ENCODE measurements at regions not wholly inside any gene's neighbourhood (a gene's known extent, or its start where the extent isn't known, plus 50 kb on each side); places are given as distances from the start of the nearest gene placed in this dataset.

DNA sequence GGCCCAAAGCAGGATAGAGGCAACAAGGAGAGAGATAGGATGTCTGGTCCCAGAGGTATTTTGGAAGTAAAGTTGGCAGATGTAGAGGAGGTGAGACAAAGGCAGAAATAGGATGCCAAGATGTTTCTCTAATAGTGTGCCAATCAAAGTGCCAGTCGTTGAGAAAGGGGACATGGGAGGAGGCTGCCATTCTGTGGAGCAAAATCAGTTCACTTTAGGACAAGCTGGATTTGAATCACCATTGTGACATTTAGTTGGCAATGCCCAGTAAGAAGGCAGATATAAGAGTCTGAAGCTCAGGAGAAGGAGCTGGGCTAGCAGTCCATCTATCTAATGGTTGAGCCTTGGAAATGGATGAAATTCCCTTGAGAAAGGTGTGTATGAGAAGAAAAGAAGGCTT lies 53.8 kb downstream of the ADRB2 start:
- intact Hi-C loops (cut with micrococcal nuclease) (no loop called here), in situ Hi-C loops (cut with MboI; ENCODE audit: low sequenced_read_pairs) (no loop called here), dilution Hi-C loops (cut with HindIII; ENCODE audit: low sequenced_read_pairs, unreplicated experiment) (no loop called here)
- Histone ChIP-seq H3K9me1 (ENCODE audit: insufficient read depth, low read length) (0 out of 2 replicates have a peak, but pooled peaks cover under 1% of the 10 kb centered on the region), H4K8ac (ENCODE audit: low read depth in 2 of 2, low read length in 2 of 2) (no peak overlapping the region), H3K4me3 (ENCODE audit: insufficient read depth, low read depth, low read length) (no peak overlapping the region), H3K23ac (ENCODE audit: low read depth, low read length) (no peak overlapping the region), H3K9me3 (ENCODE audit: control insufficient read depth, insufficient read depth, low read length) (no peaks in the 10 kb centered on the region), H2AFZ (replicated peaks; ENCODE audit: low read length, poor library complexity) (no peak overlapping the region), H2AK9ac (replicated peaks; ENCODE audit: low read depth, low read length, poor library complexity) (no peak overlapping the region), H3K27ac (ENCODE audit: insufficient read depth, low read length) (no peak overlapping the region), H2BK15ac (ENCODE audit: low read depth, low read length) (no peak overlapping the region), H3K79me1 (ENCODE audit: low read depth in 1 of 2, low read length in 2 of 2) (no peaks in the 10 kb centered on the region), H3K36me3 (ENCODE audit: control insufficient read depth, insufficient read depth, low read length) (no peaks in the 10 kb centered on the region), H3K14ac (replicated peaks; ENCODE audit: low read depth, low read length) (no peak overlapping the region), H3K56ac (ENCODE audit: extremely low read depth, insufficient read depth, low read length) (no peak overlapping the region), H2BK20ac (ENCODE audit: low read depth, low read length) (no peak overlapping the region), H2BK5ac (ENCODE audit: low read depth, low read length, poor library complexity, severe bottlenecking) (no peak overlapping the region), H4K5ac (ENCODE audit: low read depth, low read length) (no peak overlapping the region), H3K4me1 (ENCODE audit: control insufficient read depth, insufficient read depth, low read length) (no peaks in the 10 kb centered on the region), H3K18ac (ENCODE audit: low read depth, low read length) (no peak overlapping the region), H2BK120ac (ENCODE audit: low read depth, low read length) (no peak overlapping the region), H3K9ac (ENCODE audit: low read depth, low read length) (no peak overlapping the region), H3K27me3 (ENCODE audit: control insufficient read depth, insufficient read depth, low read length) (no peaks in the 10 kb centered on the region), H4K91ac (ENCODE audit: insufficient read depth, low read depth, low read length) (no peak overlapping the region), H4K20me1 (ENCODE audit: insufficient read depth, low read length) (no peaks in the 10 kb centered on the region), H2AK5ac (ENCODE audit: low read depth, low read length) (no peak overlapping the region), H3K4ac (ENCODE audit: low read depth, low read length) (no peak overlapping the region), H3K4me2 (ENCODE audit: low read depth, low read length) (no peak overlapping the region)
- ChIA-PET CTCF (no interaction called here), POLR2A (ENCODE audit: unreplicated experiment) (no interaction called here)
- no peak for DNase-seq
- ATAC-seq (ENCODE audit: low read depth) = no peak
- WGBS, 2 experiments (ENCODE audit: extremely low coverage in 2 of 2, insufficient read length in 1 of 2) = 86% methylated on average over 1 of the region's 1 CpG; no CpG with 5 or more reads in 1 of the 2 experiments
- BruUV-seq (replicated peaks) = no TSS peak
- TF ChIP-seq POLR2A (IDR thresholded peaks at IDR 0.05; ENCODE audit: low read depth, low read length) = no peak
- no peak for TF ChIP-seq MAZ (IDR thresholded peaks at IDR 0.05; ENCODE audit: borderline replicate concordance, low read depth, low read length)
- no peak for TF ChIP-seq SMC3 (IDR thresholded peaks at IDR 0.05; ENCODE audit: low read depth, low read length)
- TF ChIP-seq RAD21 (IDR thresholded peaks at IDR 0.05; ENCODE audit: low read length) = no peak
- TF ChIP-seq CEBPB (IDR thresholded peaks at IDR 0.05; ENCODE audit: low read depth, low read length) = no peak
- TF ChIP-seq FOS (IDR thresholded peaks at IDR 0.05; ENCODE audit: low read depth, low read length) = no peak
- TF ChIP-seq BHLHE40 (IDR thresholded peaks at IDR 0.05; ENCODE audit: low read depth, low read length) = no peak
- TF ChIP-seq, protein P1, sequence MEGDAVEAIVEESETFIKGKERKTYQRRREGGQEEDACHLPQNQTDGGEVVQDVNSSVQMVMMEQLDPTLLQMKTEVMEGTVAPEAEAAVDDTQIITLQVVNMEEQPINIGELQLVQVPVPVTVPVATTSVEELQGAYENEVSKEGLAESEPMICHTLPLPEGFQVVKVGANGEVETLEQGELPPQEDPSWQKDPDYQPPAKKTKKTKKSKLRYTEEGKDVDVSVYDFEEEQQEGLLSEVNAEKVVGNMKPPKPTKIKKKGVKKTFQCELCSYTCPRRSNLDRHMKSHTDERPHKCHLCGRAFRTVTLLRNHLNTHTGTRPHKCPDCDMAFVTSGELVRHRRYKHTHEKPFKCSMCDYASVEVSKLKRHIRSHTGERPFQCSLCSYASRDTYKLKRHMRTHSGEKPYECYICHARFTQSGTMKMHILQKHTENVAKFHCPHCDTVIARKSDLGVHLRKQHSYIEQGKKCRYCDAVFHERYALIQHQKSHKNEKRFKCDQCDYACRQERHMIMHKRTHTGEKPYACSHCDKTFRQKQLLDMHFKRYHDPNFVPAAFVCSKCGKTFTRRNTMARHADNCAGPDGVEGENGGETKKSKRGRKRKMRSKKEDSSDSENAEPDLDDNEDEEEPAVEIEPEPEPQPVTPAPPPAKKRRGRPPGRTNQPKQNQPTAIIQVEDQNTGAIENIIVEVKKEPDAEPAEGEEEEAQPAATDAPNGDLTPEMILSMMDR (conservative IDR thresholded peaks at IDR 0.05; ENCODE audit: low read depth, low read length) = no peak
- TF ChIP-seq, protein P2, sequence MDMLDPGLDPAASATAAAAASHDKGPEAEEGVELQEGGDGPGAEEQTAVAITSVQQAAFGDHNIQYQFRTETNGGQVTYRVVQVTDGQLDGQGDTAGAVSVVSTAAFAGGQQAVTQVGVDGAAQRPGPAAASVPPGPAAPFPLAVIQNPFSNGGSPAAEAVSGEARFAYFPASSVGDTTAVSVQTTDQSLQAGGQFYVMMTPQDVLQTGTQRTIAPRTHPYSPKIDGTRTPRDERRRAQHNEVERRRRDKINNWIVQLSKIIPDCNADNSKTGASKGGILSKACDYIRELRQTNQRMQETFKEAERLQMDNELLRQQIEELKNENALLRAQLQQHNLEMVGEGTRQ (IDR thresholded peaks at IDR 0.05; ENCODE audit: low read depth, low read length) = no peak
- no peak for TF ChIP-seq NFE2L2 (IDR thresholded peaks at IDR 0.05; ENCODE audit: low read depth, low read length)
- TF ChIP-seq RFX5 (IDR thresholded peaks at IDR 0.05; ENCODE audit: low read depth, low read length) = no peak
- TF ChIP-seq RCOR1 (IDR thresholded peaks at IDR 0.05; ENCODE audit: insufficient replicate concordance, low read length) = no peak
- TF ChIP-seq CHD1 (IDR thresholded peaks at IDR 0.05; ENCODE audit: low read depth, low read length) = no peak
- TF ChIP-seq MXI1 (IDR thresholded peaks at IDR 0.05; ENCODE audit: borderline replicate concordance, low read depth, low read length) = no peak
- TF ChIP-seq, protein P3, sequence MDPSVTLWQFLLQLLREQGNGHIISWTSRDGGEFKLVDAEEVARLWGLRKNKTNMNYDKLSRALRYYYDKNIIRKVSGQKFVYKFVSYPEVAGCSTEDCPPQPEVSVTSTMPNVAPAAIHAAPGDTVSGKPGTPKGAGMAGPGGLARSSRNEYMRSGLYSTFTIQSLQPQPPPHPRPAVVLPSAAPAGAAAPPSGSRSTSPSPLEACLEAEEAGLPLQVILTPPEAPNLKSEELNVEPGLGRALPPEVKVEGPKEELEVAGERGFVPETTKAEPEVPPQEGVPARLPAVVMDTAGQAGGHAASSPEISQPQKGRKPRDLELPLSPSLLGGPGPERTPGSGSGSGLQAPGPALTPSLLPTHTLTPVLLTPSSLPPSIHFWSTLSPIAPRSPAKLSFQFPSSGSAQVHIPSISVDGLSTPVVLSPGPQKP (IDR thresholded peaks at IDR 0.05; ENCODE audit: borderline replicate concordance, low read depth, low read length) = no peak
- no peak for TF ChIP-seq MAFK (IDR thresholded peaks at IDR 0.05; ENCODE audit: low read depth, low read length)

Measured in IMR-90 (cell line).